ENCODE measurements at regions not wholly inside any gene's neighbourhood (a gene's known extent, or its start where the extent isn't known, plus 50 kb on each side); places are given as distances from the start of the nearest gene placed in this dataset.

DNA sequence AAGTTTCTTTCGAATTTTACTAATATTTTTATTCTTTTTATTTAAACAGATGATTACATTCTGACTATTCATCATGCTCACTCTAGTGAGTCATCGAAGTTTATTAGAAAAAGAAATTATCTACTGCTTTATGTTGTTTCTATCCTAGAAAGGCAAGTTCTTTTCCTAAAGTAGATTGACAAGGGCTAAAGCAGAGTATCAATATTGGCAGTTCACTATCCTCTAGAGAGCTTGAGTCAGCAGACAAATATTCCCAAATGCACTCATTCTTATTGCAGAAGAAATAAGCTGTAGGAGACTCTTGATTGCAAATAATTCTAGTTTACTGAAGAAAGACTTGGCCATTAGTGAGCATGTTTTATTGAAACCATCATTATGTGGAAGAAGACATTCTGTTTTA lies 911.8 kb downstream of the CENPC start:
- TF ChIP-seq POLR2AphosphoS5 (IDR thresholded peaks at IDR 0.05) (no peak), POLR2A (IDR thresholded peaks at IDR 0.05) (no peak)
- TF ChIP-seq, protein P1, sequence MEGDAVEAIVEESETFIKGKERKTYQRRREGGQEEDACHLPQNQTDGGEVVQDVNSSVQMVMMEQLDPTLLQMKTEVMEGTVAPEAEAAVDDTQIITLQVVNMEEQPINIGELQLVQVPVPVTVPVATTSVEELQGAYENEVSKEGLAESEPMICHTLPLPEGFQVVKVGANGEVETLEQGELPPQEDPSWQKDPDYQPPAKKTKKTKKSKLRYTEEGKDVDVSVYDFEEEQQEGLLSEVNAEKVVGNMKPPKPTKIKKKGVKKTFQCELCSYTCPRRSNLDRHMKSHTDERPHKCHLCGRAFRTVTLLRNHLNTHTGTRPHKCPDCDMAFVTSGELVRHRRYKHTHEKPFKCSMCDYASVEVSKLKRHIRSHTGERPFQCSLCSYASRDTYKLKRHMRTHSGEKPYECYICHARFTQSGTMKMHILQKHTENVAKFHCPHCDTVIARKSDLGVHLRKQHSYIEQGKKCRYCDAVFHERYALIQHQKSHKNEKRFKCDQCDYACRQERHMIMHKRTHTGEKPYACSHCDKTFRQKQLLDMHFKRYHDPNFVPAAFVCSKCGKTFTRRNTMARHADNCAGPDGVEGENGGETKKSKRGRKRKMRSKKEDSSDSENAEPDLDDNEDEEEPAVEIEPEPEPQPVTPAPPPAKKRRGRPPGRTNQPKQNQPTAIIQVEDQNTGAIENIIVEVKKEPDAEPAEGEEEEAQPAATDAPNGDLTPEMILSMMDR (IDR thresholded peaks at IDR 0.05), result no peak
- Histone ChIP-seq H3K36me3 (no peaks in the 10 kb centered on the region), H3K27me3 (no peaks in the 10 kb centered on the region), H3K4me3 (no peak overlapping the region), H3K27ac (no peak overlapping the region), H3K4me1 (no peaks in the 10 kb centered on the region), H3K9me3 (no peaks in the 10 kb centered on the region)
- intact Hi-C loops (cut with DNase I; ENCODE audit: low total_unique reads), result no loop called here
- DNase-seq (ENCODE audit: low spot score in 2 of 2), result no peak

GRCh38 chr4:66629927-66630326 lies 915.4 kb downstream of the CENPC start:
- H3K4me1 ChIP-seq, result no peaks in the 10 kb centered on the region
- H3K9me3 ChIP-seq, result no peaks in the 10 kb centered on the region
- no peak overlapping the region for H3K4me3 ChIP-seq
- H3K36me3 ChIP-seq, result no peaks in the 10 kb centered on the region
- no peak overlapping the region for H3K27ac ChIP-seq
- H3K27me3 ChIP-seq, result no peaks in the 10 kb centered on the region
- intact Hi-C loops (cut with DNase I; ENCODE audit: low total_unique reads), result no loop called here
- TF ChIP-seq, protein P1 (IDR thresholded peaks at IDR 0.05), result no peak
- TF ChIP-seq POLR2A (IDR thresholded peaks at IDR 0.05) (no peak), POLR2AphosphoS5 (IDR thresholded peaks at IDR 0.05) (no peak)
- no peak for DNase-seq (ENCODE audit: low spot score in 2 of 2)

DNA sequence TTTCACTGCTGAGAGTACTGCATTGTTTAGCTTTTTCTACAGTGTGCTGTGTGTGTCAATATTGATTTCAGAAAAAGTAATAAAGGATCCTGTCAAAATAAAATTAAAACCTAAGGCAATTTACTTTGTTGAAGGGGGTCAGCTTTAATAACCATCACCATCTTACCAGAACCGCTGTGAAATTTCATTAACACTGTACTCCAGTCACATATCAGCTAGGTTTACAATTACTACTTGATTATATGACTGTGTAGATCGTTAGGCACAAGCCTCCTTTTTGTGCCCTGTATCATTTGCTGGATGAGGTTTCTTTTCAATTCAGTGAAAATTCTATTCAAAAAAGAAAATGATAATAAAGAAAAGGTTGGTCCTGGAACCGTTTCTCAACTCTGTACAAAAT lies 917.2 kb downstream of the CENPC start:
- TF ChIP-seq, protein P1 (IDR thresholded peaks at IDR 0.05), result no peak
- TF ChIP-seq POLR2A (IDR thresholded peaks at IDR 0.05) (no peak), POLR2AphosphoS5 (IDR thresholded peaks at IDR 0.05) (no peak)
- intact Hi-C loops (cut with DNase I; ENCODE audit: low total_unique reads), result no loop called here
- DNase-seq (ENCODE audit: low spot score in 2 of 2), result no peak

DNA sequence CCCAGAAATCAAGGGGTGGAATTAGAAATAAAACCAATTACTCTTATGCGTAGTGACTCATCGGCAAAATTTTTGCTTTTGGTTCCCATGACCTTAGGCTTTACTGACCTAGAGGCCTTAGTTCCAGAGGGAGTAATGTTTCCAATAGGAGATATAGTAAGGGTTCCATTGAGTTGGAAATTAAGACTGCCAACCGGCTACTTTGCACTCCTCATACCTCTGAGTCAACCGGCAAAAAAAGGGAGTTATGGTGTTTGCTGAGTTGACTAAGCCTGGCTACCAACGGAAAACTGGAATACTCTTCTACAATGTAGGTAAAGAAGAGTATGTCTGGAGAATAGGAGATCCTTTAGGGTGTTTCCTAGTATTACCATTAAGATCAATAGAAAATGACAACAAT lies 919.8 kb downstream of the CENPC start:
- TF ChIP-seq, protein P1 (IDR thresholded peaks at IDR 0.05), result no peak
- TF ChIP-seq POLR2AphosphoS5 (IDR thresholded peaks at IDR 0.05) (no peak), POLR2A (IDR thresholded peaks at IDR 0.05) (no peak)
- no peaks in the 10 kb centered on the region for H3K4me1 ChIP-seq
- intact Hi-C loops (cut with DNase I; ENCODE audit: low total_unique reads), result no loop called here
- no peaks in the 10 kb centered on the region for H3K36me3 ChIP-seq
- H3K27ac ChIP-seq, result no peak overlapping the region
- H3K27me3 ChIP-seq, result no peaks in the 10 kb centered on the region
- DNase-seq (ENCODE audit: low spot score in 2 of 2), result no peak
- H3K4me3 ChIP-seq, result no peak overlapping the region
- H3K9me3 ChIP-seq, result no peaks in the 10 kb centered on the region

More for the DNA sequence above, 917.2 kb downstream of the CENPC start:
- Histone ChIP-seq H3K36me3 (no peaks in the 10 kb centered on the region), H3K4me3 (no peak overlapping the region), H3K4me1 (no peaks in the 10 kb centered on the region), H3K27ac (no peak overlapping the region), H3K9me3 (no peaks in the 10 kb centered on the region), H3K27me3 (no peaks in the 10 kb centered on the region)

GRCh38 chr4:66613591-66613990 lies 931.7 kb downstream of the CENPC start:
- intact Hi-C loops (cut with DNase I; ENCODE audit: low total_unique reads), result no loop called here
- no peaks in the 10 kb centered on the region for H3K4me1 ChIP-seq
- TF ChIP-seq, protein P1 (IDR thresholded peaks at IDR 0.05), result no peak
- TF ChIP-seq POLR2A (IDR thresholded peaks at IDR 0.05) (no peak), POLR2AphosphoS5 (IDR thresholded peaks at IDR 0.05) (no peak)
- H3K9me3 ChIP-seq, result peaks cover 4 to 18% of the 10 kb centered on the region in 2 donors
- DNase-seq (ENCODE audit: low spot score in 2 of 2), result no peak
- H3K27ac ChIP-seq, result no peak overlapping the region
- H3K4me3 ChIP-seq, result no peak overlapping the region
- no peaks in the 10 kb centered on the region for H3K27me3 ChIP-seq
- no peaks in the 10 kb centered on the region for H3K36me3 ChIP-seq

All from breast epithelium (tissue), 4 donors.